Hematopoietic multipotent progenitor cell treated with erythropoietin and hydrocortisone succinate and interleukin-3 and kit ligand, for 15 days (in vitro differentiated cells): ENCODE measurements at regions not wholly inside any gene's neighbourhood (a gene's known extent, or its start where the extent isn't known, plus 50 kb on each side); places are given as distances from the start of the nearest gene placed in this dataset.

ENCODE experiments used
- DNase-seq: peaks from one replicate; pipeline ENCODE4 v3.0.0-alpha.2; 2015; ENCODE audit warnings: low spot score

DNA sequence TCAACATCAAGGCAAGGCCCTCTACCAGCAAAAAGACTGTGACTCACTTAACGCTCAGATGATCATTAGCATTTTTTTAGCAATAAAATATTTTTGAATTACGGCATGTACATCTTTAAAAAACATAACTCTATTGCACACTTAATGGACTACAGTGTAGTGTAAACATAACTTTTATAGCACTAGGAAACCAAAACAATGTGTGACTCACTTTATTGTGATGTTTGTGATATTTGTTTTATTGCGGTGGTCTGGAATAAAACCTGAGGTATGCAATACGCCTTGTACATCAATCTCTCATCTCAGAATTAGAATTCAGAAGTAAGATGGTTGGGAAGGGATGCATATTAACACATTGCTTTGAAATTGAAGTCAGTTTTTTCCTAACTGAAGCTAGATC is 106.9 kb upstream of the PTCH1 start:
- no peak for DNase-seq

DNA sequence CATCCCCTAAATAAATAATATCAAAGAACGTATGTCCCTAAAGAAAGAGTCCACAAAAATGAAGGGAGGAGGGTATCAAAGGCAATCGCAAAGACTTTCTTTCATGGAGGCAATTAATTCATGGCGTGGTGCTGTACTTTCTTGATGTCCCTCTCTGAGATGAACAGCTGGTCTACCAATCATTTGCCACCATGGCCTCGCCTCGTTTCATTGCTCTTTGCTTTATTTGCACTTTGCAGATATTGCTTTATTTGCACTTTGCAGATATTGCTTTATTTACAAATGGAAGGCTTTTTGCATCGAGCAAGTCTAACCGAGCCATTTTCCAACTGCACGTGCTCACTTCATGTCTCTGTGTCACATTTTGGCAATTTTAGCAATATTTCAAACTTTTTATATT is 104.0 kb upstream of the PTCH1 start:
- no peak for DNase-seq

DNA sequence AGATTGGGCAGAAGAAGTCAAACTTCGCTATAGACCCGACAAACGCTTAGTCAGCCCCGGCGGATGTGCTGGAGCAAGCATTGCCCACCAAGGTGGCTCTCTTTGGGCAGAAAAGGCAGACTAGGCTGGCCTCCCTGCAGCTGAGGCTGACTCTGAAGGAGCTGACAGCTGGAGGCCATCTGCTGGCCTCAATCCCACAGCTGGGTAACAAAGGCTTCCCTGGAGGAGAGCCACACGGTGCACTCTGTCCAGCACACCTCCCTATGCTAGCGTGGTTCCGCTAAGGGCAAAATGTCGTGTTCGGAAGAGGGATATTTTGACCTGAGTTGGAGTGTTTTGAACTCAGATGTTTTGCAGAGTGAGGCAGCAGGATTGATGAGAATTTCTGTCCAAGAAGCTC is 103.5 kb upstream of the PTCH1 start:
- no peak for DNase-seq

DNA sequence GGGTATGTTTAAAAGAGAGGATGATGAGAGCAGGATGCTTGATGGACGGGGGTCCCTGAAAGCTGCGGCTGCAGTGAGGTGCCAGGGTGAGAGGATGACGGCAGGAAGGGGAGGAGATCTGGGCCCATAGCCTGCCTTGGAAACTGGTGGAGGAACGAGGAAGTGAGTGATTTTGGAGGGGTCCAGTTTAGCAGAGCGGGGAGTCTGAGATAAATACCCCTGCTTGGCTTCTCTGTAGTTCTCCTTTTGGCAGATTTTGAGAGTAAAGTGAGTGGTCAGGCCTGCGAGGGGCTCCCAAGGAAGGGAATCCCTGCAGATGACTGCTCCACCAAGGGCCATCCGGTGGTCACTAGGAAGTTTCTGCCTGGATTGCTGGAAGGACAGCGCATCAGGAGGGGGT is 98.5 kb upstream of the PTCH1 start:
- no peak for DNase-seq

DNA sequence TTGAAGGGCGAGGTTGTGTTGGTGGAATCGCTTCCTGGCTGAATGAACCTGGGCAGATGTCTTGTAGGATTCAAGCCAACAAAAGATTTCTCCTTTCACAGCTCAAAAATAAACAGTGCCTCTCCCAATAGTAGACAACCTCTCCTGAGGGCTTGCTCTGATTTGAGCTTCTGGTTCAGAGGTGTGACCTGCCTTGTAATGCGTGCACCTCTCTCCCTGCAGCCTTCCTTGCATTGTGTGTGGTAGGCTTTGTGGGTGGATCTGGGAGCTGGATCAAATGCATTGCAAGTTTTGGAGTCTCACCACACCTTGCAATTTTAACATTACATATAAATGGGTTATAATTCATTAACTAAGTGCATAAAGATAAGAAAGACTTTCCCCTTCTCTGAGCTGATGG is 96.9 kb upstream of the PTCH1 start:
- DNase-seq, result no peak

DNA sequence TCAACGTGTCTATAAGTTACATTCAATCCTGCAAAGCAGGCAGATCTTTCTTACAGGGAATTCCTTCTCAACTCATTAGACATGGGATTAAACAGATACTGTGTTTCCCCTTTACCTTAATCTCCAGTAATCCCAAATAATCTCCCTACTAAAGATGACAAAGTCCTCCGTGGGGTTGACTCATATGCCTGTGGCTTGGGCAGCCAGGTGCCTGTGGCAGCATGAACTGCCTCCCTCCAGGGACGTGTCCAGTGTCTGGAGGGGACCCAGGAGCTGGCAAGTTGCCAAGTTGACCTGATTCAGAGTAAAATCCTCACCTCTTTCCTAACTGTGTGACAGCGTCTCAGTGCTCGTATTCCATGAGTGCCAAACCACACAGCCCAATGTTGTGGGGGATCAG is 94.6 kb upstream of the PTCH1 start:
- DNase-seq, result no peak

DNA sequence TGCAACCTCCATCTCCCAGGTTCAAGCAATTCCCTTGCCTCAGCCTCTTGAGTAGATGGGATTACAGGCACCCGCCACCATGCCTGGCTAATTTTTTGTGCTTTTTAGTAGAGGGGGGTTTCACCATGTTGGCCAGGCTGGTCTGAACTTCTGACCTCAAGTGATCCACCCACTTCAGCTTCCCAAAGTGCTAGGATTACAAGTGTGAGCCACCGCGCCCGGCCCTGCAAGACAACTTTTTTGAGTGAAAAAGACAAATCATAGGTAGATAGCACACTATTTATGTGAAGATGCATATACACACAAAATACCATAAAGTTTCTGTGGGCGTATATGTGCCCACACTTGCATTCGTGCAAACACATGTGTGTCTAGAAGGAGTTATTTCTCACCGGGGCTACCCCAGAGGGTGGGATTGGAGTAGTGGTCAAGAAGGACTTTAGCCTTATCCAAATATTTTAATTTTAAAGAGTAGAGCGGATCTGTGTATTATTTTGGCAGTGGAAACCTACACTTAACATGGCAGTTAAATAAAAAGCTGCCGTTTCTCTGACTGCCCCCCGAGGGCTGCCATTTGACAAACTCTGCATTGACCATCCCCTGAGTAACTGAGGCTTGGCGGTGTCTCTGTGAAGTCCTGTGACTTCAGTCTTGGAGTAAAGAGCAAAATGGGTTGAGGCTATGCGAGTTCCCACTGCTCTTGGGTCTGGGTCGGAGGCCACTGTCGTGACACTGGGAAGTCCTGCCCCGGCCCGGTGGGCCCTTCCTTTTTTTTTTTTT is 93.4 kb upstream of the PTCH1 start:
- no peak for DNase-seq

DNA sequence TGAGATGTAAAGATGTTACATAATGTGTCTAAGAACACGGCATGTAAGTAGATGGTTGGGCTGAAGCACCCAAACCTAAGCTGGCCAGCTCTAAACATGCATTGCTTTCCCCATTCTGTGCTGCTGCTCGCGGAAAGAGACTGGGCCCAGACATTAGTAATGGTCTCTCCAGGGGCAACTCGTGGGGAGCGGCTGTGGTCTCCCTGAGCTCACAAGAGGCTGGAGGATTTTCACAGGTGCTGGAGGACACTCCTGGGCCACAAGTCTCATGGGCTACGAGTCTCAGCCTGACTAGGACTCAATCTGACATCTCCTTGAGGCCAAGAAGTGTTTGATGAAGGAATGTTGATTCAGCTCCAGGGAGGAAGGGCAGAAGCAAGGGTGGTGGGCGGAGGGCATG is 92.7 kb upstream of the PTCH1 start:
- no peak for DNase-seq

DNA sequence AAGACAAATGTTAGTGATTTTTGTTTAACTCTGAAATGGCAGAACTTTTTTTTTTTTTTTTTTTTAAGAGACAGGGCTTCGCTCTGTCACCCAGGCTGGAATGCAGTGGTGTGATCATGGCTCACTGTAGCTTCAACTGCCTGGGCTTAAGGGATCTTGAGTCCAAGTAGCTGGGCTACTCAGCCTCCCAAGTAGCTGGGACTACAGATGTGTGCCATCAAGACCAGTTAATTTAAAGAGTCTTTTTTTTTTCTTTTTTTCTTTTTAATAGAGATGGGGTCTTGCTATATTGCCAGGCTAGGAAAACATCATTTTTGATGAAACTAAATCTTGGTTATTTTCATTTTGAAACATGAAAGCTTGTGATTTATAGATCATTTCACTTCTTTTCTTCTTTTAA is 91.6 kb upstream of the PTCH1 start:
- DNase-seq, result no peak

DNA sequence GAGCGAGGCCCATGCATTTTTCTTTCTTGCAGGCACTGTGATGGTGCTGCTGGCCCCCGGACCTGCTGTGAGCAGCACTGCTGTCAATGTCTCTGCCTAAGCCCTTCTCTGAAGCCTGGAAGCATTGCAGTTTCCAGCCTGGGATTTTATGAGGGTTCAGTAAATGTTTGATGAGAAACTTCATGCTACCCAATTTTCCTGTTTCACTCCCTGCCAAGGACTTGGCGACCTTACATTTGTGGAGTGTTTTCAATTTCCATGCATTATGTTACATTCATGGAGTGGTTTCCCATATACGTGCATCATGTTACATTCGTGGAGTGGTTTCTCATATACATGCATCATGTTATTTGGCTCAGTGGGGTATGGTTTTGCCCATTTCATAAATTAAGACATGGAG is 90.7 kb upstream of the PTCH1 start:
- no peak for DNase-seq

DNA sequence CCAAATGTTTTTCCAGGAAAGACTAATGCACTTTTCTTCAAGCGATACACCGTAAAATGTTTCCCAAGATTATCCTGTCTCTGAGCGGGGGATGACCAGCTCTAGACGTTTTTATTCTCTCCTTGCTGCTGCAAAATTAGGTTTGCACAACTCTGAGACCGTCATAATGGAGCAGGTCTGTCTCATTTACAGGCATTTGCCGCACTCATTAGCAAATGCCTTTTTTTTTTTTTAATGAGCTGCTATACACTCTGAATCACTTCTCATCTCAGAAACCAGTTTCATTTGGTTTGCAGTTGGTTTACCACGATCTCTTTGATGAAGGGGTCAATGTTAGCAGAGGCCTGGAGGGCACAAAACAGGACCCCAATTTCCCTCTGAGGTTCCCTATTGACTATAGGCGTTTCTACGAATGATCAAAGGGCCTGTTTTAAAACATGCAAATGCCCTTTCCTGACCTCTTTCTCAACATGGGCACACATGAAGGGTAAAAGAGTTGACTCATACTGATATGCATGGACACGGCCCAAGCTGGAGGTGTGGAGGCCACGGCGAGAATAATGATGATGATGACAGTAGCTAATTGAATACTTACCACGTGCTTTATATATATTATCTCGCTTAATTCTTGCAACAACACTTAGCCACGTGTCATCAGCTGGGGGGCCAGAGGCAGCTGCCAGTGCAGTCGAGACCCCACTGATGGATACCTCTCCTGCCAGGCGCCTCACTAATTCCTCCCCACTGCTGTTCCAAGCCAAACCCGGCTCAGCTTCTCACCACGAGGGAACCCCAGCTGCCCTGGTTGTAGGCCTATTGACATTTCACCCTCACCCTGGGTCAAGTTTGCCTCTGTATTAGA is 89.9 kb upstream of the PTCH1 start:
- no peak for DNase-seq

DNA sequence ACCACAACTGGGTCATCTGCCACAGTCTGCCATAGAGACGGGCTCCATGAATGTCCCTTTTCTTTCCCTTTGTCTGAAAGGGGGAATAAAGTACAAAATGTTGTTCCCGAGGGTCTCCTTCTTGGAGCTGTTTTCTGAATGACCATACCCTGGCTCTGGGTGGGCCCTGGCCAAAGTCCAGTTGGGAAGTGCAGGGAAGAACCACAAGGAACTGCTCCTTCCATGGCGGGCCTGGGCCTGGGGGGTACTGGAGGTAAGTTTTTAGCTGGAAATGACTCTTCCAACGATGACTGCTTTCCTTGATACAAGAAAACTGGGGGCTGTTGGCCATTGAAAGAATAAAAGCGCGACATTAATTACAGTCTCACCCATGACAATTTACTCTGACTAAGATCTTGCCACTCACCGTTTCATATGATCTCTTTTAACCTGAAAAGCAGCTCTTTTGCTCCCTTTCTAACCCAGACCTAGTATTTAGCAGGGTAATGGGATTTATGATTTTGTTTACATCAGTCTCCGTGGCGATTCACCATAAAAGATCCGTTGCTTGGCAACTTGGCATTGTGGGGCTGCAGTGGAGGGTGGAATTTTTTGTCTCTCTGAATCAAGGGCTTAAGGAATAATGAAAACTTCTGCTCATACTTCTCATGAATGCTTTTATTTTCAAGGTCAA is 89.2 kb upstream of the PTCH1 start:
- DNase-seq, result no peak

DNA sequence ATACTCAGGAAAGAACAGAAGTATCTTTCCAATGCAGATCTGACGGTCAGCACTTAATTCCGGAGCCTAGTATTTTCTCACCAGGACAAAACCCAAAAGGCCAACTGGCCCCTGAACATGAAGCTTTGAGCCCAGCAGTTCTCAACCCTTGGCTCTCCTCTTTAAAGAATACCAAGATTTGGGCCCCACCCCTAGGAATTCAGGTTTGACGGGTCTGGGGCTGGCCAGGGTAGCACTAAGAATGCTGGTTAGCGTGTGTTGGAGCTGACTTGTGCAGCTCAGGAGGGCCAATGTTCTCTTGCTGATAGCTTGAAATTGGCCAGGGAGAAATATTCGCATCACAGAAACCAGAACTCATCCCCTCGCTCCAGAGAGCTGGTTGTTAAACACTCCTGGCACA is 88.3 kb upstream of the PTCH1 start:
- DNase-seq, result no peak

DNA sequence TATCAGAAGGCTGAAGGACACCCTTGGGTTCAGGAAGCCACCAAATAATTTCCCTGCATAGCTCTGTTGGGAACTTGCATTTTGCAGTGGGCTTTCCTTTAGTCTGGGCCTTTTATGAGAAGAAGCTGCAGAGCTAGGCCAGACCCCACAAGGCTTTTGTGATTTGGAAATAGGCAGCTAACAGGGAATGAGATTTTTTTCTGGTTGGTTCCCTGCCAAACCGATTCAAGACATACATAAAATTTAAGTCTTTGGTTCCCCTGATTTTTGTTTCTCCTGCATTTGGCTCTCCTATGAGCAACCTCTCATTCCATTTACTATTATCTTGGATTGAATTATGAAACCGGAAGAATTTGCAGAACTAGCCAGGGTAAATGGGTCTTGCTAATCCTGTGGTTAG is 81.5 kb upstream of the PTCH1 start:
- no peak for DNase-seq

DNA sequence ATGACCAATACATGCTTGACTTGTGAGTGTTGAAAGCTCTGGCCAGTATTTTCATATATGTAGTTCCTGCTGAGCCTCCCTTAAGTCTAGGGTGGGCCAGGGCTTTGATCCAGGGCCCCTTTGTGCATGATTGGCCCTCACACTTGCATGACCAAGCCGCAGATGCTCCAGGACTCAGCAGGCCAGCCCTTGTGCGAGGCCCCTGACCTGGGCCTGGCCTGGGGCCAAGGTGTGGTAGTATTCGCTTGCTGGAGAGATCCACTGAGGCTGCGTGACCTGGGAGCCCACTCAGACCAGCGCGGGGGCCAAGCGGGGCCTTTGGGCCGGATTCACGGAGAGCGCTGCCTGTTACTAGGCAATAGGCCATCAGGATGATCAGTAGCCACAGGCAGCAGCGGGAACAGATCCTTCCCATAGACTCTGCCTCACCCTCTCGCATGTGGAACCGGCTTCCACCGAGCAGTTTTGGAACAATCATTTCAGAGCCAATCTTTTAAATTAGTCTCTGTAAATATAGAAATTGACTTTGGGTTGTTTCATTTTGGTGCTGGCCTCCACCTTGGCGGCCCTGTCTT is 79.0 kb upstream of the PTCH1 start:
- no peak for DNase-seq

DNA sequence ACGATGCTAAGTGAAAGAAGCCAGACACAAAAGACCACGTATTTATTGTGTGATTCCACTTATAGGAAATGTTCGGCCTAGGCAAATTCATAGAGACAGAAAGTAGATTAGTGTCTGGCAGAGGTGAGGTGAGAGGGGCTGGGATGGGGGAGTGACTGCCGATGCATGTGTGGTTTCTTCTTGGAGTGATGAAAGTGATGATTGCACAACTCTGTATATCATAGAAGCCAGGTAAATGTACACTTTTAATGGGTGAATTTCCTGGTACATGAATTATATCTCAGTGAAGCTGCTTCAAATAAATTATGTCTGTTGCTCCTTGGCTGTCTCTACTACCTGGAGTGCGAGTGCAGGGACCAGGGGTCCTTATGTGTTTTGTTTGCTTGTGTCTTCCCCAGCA is 76.2 kb upstream of the PTCH1 start:
- no peak for DNase-seq

DNA sequence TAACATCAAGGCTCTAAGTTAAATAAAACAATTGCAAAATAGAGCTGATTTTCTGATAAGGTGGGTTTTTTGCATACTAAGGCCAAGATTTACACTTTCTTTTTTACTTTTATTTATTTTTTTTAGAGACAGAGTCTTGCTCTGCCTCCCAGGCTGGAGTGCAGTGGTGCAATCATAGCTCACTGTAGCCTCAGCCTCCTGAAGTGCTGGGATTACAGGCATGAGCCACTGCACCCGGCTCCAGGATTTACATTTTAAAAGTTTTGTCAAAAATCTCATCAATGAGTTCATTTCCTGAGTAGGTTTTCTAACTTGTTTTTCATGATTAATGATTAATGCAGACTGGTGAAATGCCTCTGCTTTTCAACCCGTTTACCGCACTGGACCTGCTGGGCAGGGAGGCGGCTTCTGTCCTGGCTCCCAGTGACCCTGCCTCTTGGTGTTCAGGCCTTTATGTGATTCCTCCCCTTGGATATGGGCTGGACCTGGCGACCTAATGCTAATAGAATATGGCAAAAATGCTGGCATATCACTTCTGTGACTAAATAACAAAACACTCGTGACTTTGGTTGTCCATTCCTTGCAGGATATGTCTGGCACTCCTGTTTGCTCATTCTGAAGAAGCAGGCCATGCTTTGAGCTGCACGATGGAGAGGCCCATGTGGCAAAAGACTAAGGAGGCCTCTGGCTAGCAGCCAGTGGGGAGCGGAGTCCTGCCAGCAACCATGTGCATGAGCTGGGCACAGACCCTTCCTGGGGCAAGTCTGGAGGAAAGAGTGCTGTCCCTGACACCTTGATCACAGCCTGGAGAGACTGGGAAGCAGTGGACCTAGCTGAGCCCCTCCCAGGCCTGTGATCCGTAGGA is 72.2 kb upstream of the PTCH1 start:
- no peak for DNase-seq

DNA sequence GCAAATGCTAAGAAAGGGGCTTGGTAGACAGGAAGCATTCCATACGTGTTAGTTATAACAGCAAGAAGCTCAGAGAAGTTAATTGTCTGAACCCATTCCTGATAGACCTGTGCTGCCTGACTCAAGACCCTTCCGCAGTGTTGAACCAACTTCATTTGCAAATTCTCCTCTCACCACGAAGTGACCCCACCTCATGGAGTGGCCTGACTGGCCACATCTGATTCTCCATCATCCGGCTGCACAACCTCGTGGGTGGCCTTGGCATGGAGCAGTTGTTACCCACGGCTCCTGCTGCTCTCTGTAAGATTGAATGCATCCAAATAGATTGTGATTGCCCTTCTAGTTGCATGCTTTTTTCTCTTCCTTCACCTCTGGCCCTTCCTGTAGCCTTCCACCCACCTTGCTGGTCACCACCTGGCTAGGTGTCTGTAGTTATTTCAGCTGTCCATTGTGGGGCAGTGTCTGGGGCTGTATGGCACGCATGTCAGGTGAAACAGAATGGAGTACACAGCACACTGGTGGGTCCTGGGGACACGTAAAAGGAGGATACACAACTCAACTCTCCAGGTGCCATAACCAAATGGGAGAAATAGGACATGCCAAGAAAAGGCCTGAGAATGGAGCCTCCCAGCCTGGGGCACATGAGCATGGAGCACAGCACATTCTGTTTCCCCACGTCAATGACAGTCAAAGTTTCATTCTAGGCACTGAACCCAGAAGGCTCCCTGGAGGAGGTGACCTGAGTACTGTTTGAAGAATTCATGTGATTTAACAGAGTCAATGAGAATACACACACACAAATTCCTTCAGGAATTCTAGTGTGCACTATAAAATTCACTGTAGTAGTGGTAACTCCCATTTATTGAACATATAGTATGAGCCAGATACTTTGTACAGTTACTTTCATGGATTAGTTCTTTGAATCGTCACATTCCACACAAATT is 70.5 kb upstream of the PTCH1 start:
- DNase-seq, result no peak

DNA sequence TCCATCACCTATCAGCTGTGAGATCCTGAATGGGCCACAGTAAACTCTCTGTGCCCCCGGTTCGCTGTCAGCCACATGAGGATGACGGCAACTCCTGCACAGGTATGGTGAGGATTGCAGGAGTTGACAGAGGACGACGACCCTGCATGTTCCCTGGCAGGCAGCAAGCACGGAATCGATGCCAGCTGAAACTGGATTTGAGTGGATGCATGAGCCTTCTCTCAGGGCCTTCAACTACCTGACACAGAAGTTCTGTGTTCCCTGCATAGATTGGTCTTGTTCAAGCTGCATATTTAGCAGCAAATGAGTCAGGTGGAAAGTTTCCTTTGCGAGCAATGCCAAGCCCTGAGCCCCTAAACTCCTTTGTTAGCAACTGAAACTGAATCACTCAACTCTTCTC is 69.6 kb upstream of the PTCH1 start:
- DNase-seq, result no peak

DNA sequence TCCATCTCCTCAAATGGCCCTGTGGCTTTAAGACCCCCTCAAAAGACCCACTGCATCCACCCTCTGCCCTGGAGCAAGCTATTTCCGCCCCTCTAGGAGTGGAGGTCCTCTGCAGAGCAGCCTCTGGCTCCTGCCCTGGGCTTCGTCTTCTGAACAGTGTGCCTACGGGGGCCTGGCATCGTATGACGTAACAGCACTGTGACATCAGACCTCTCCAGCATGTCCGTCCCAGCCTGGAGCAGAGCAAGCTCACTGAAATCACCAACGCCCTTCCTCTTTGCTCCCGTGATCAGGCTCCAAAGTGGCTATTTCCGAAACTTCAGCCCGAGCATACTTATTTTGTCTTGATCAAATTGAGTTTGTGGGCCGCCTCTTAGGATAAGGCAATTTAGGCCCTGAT is 69.1 kb upstream of the PTCH1 start:
- no peak for DNase-seq

DNA sequence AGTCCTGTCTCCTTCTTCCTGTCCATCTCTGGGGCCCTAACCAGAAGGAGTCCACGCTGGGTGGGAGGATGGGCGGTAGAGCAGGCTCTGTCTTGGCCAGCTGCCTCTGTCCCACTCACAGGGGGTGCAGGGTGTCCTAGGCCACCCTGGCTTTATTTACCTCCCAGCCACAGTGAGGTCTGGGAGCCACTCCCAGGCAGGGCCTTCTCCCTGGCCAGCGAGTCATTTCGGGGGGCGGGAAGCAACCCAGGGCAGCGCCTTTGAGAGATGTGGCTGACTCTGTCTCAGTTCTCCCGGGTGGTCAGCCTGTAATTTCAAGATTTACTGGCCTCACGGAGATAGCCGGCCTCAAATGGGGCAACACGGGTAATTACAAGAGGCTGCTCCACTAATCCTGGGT is 67.4 kb upstream of the PTCH1 start:
- no peak for DNase-seq
